H9 (cell line): ENCODE measurements at regions not wholly inside any gene's neighbourhood (a gene's known extent, or its start where the extent isn't known, plus 50 kb on each side); places are given as distances from the start of the nearest gene placed in this dataset.

Experiments used
- DNase-seq: peaks from one replicate; pipeline ENCODE4 v3.0.0-alpha.2; 2017
- H2AFZ ChIP-seq: one replicate; pipeline ENCODE4 v1.6.1; 2013; ENCODE audit warnings: mild to moderate bottlenecking, low read length, control low read depth, moderate library complexity
- H2AK5ac ChIP-seq: 2 replicates; pipeline ENCODE4 v1.6.1; 2013; ENCODE audit warnings: low read length, control low read depth, mixed read lengths; ENCODE audit not compliant: insufficient read length
- H2BK120ac ChIP-seq: one replicate; pipeline ENCODE4 v1.6.1; 2013; ENCODE audit warnings: low read depth, mild to moderate bottlenecking, low read length, control low read depth, inconsistent platforms; ENCODE audit not compliant: poor library complexity, severe bottlenecking
- H2BK12ac ChIP-seq: 2 replicates; pipeline ENCODE4 v1.6.1; 2013; ENCODE audit warnings: low read length, control low read depth, mixed read lengths, low read depth; ENCODE audit not compliant: insufficient read length
- H2BK15ac ChIP-seq: 2 replicates; pipeline ENCODE4 v1.6.1; 2013; ENCODE audit warnings: low read depth, low read length, control low read depth
- H2BK20ac ChIP-seq: one replicate; pipeline ENCODE4 v1.6.1; 2013; ENCODE audit warnings: low read depth, mild to moderate bottlenecking, low read length, control low read depth, inconsistent platforms; ENCODE audit not compliant: poor library complexity, severe bottlenecking
- H2BK5ac ChIP-seq: 2 replicates; pipeline ENCODE4 v1.6.1; 2013; ENCODE audit warnings: low read length, control low read depth, mixed read lengths; ENCODE audit not compliant: insufficient read length
- H3K14ac ChIP-seq: 2 replicates; pipeline ENCODE4 v1.6.1; 2013; ENCODE audit warnings: low read length, control low read depth; ENCODE audit not compliant: insufficient read depth
- H3K18ac ChIP-seq: 2 replicates; pipeline ENCODE4 v1.6.1; 2013; ENCODE audit warnings: low read depth, mild to moderate bottlenecking, mixed read lengths, low read length, control low read depth; ENCODE audit not compliant: insufficient read length
- H3K23ac ChIP-seq: 2 replicates; pipeline ENCODE4 v1.6.1; 2013; ENCODE audit warnings: low read length, control low read depth, mixed read lengths, low read depth; ENCODE audit not compliant: insufficient read length
- H3K23me2 ChIP-seq: 2 replicates; pipeline ENCODE4 v1.6.1; 2013; ENCODE audit warnings: low read depth, mild to moderate bottlenecking, mixed read lengths, low read length, control low read depth; ENCODE audit not compliant: insufficient read length, poor library complexity, severe bottlenecking
- H3K27ac ChIP-seq: 2 replicates; pipeline ENCODE4 v1.5.1; 2013; ENCODE audit warnings: low read length, control low read depth, mixed read lengths, low read depth; ENCODE audit not compliant: insufficient read length
- H3K27me3 ChIP-seq: 2 replicates; pipeline ENCODE4 v1.6.1; 2013; ENCODE audit warnings: low read length, control low read depth, inconsistent platforms; ENCODE audit not compliant: insufficient read depth
- H3K4ac ChIP-seq: 2 replicates; pipeline ENCODE4 v1.6.1; 2013; ENCODE audit warnings: low read depth, mild to moderate bottlenecking, control low read depth, inconsistent platforms, low read length, moderate library complexity
- H3K4me1 ChIP-seq: 2 replicates; pipeline ENCODE4 v1.6.1; 2013; ENCODE audit warnings: low read length, control low read depth, inconsistent platforms; ENCODE audit not compliant: insufficient read depth
- H3K4me2 ChIP-seq: 2 replicates; pipeline ENCODE4 v1.6.1; 2013; ENCODE audit warnings: low read length, control low read depth, mixed read lengths; ENCODE audit not compliant: insufficient read length, insufficient read depth
- H3K56ac ChIP-seq: 2 replicates; pipeline ENCODE4 v1.6.1; 2013; ENCODE audit warnings: low read depth, mild to moderate bottlenecking, mixed read lengths, low read length, control low read depth; ENCODE audit not compliant: insufficient read length
- H3K79me1 ChIP-seq: 2 replicates; pipeline ENCODE4 v1.6.1; 2013; ENCODE audit warnings: low read depth, mild to moderate bottlenecking, moderate library complexity, low read length, control low read depth, inconsistent platforms; ENCODE audit not compliant: insufficient read depth, poor library complexity, severe bottlenecking
- H3K79me2 ChIP-seq: 2 replicates; pipeline ENCODE4 v1.6.1; 2013; ENCODE audit warnings: low read length, control low read depth, inconsistent platforms; ENCODE audit not compliant: insufficient read depth
- H3K9ac ChIP-seq: 2 replicates; pipeline ENCODE4 v1.6.1; 2013; ENCODE audit warnings: low read length, control low read depth, mixed read lengths; ENCODE audit not compliant: insufficient read length; ENCODE audit errors: extremely low read depth
- H3K9me3 ChIP-seq: one replicate; pipeline ENCODE4 v1.6.1; 2013; ENCODE audit warnings: low read depth, low read length, inconsistent platforms; ENCODE audit not compliant: control insufficient read depth
- H3T11ph ChIP-seq: one replicate; pipeline ENCODE4 v1.6.1; 2013; ENCODE audit warnings: mild to moderate bottlenecking, low read length, control low read depth, inconsistent platforms
- H4K20me1 ChIP-seq: one replicate; pipeline ENCODE4 v1.6.1; 2013; ENCODE audit not compliant: control insufficient read depth, insufficient read length, insufficient read depth
- H4K5ac ChIP-seq: 2 replicates; pipeline ENCODE4 v1.6.1; 2013; ENCODE audit warnings: low read depth, mild to moderate bottlenecking, mixed read lengths, low read length, control low read depth; ENCODE audit not compliant: insufficient read length
- H4K8ac ChIP-seq: replicated peaks from 2 replicates; pipeline ENCODE4 v1.6.1; 2013; ENCODE audit warnings: low read length, control low read depth, mixed read lengths, low read depth; ENCODE audit not compliant: insufficient read length
- H4K91ac ChIP-seq: 2 replicates; pipeline ENCODE4 v1.6.1; 2013; ENCODE audit warnings: low read depth, mild to moderate bottlenecking, moderate library complexity, mixed read lengths, low read length, control low read depth; ENCODE audit not compliant: insufficient read length
- H3K27ac Mint-ChIP-seq, 3 experiments: 2 replicates in 2 of 3; 3 replicates in 1 of 3; pipeline ENCODE4 v1.8.0; 2020 to 2021; ENCODE audit warnings: mixed read lengths in 3 of 3, mild to moderate bottlenecking in 1 of 3, moderate library complexity in 1 of 3
- H3K27me3 Mint-ChIP-seq: 2 replicates; pipeline ENCODE4 v1.8.0; 2021; ENCODE audit warnings: low read depth, mild to moderate bottlenecking, moderate library complexity, mixed read lengths
- H3K36me3 Mint-ChIP-seq, 3 experiments: 2 replicates in 2 of 3; 3 replicates in 1 of 3; pipeline ENCODE4 v1.8.0; 2020 to 2021; ENCODE audit warnings: low read depth in 3 of 3, mixed read lengths in 3 of 3; ENCODE audit not compliant: insufficient read depth in 1 of 3
- H3K4me1 Mint-ChIP-seq, 2 experiments: 2 replicates each; pipeline ENCODE4 v1.8.0; 2020; ENCODE audit warnings: mixed read lengths in 2 of 2
- H3K4me3 Mint-ChIP-seq, 2 experiments: 2 replicates in 1 of 2; 3 replicates in 1 of 2; pipeline ENCODE4 v1.8.0; 2020 to 2021; ENCODE audit warnings: mild to moderate bottlenecking in 2 of 2, mixed read lengths in 2 of 2, moderate library complexity in 1 of 2
- H3K9me3 Mint-ChIP-seq, 2 experiments: 2 replicates in 1 of 2; 3 replicates in 1 of 2; pipeline ENCODE4 v1.8.0; 2020; ENCODE audit warnings: mild to moderate bottlenecking in 2 of 2, mixed read lengths in 2 of 2, moderate library complexity in 1 of 2
- WGBS: extraction: QIAGEN DNeasy Blood & Tissue Kit; methylation state at CpG from one replicate; pipeline ENCODE4 v1.1.7; 2013; ENCODE audit warnings: missing lambda C conversion rate, low lambda C conversion rate, mixed read lengths; ENCODE audit not compliant: insufficient read length; ENCODE audit errors: extremely low coverage; 5-methylcytosine and 5-hydroxymethylcytosine counted together
- TF ChIP-seq, protein P1 (sequence below): fragments of 200-600 bp; sonication (generic); conservative IDR thresholded peaks from 3 replicates; pipeline ENCODE4 v1.8.0; 2021; ENCODE audit warnings: antibody characterized with exemption, mild to moderate bottlenecking

DNA sequence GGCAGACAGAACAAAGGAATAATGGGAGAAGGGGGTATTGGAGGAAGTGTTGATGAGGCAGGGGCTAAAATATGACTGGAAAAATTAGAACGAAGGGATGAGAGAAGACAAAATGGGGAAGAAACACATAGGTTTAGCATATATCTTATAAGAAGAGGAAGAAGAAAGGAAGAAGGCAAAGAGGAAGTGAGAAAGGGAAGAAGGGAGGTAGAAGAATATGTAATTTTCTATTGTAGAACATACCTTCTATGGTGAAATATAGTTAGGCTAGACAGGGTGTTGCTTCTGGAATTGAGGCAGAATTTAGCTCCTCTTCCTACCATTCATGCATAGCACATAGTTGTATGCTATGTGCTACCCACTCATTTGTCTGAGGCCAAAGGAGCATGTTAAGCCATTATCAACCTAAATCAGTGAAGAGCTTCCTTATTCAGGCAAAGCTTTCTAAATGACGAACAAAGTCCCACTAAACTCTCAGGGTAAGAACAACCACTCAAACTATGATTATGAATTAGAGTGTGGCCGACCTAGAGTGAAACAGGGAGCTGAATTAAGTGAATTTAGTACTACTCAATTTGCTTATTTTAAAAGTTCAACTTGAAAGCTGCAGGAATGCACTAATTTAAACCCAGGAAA, 180.9 kb upstream of the GALNT5 start:
- Histone ChIP-seq H4K5ac (no peak overlapping the region), H3K14ac (no peak overlapping the region), H3K27me3 (no peaks in the 10 kb centered on the region), H4K8ac (no peak overlapping the region), H3K79me1 (no peaks in the 10 kb centered on the region), H3K79me2 (no peaks in the 10 kb centered on the region), H4K91ac (no peak overlapping the region), H3K56ac (no peak overlapping the region), H3K4me1 (no peaks in the 10 kb centered on the region), H3K9me3 (no peaks in the 10 kb centered on the region), H2BK20ac (no peak overlapping the region), H2AK5ac (no peak overlapping the region), H2BK5ac (no peak overlapping the region), H2AFZ (no peak overlapping the region), H3K4ac (no peak overlapping the region), H3T11ph (no peak overlapping the region), H2BK15ac (no peak overlapping the region), H4K20me1 (no peaks in the 10 kb centered on the region), H3K9ac (no peak overlapping the region), H3K23ac (no peak overlapping the region), H3K4me2 (no peak overlapping the region), H3K23me2 (no peaks in the 10 kb centered on the region), H3K18ac (no peak overlapping the region), H2BK12ac (no peak overlapping the region), H2BK120ac (no peak overlapping the region), H3K27ac (no peak overlapping the region)
- no peaks in the 10 kb centered on the region for H3K27me3 Mint-ChIP-seq
- no CpG with 5 or more reads among the region's 3 CpGs for WGBS
- H3K4me3 Mint-ChIP-seq: no peak overlapping the region
- H3K4me1 Mint-ChIP-seq: no peaks in the 10 kb centered on the region
- no peak overlapping the region for H3K27ac Mint-ChIP-seq
- DNase-seq: no peak
- no peaks in the 10 kb centered on the region; a peak in 1 of 5 replicates for H3K9me3 Mint-ChIP-seq
- H3K36me3 Mint-ChIP-seq: no peaks in the 10 kb centered on the region
- TF ChIP-seq, protein P1, sequence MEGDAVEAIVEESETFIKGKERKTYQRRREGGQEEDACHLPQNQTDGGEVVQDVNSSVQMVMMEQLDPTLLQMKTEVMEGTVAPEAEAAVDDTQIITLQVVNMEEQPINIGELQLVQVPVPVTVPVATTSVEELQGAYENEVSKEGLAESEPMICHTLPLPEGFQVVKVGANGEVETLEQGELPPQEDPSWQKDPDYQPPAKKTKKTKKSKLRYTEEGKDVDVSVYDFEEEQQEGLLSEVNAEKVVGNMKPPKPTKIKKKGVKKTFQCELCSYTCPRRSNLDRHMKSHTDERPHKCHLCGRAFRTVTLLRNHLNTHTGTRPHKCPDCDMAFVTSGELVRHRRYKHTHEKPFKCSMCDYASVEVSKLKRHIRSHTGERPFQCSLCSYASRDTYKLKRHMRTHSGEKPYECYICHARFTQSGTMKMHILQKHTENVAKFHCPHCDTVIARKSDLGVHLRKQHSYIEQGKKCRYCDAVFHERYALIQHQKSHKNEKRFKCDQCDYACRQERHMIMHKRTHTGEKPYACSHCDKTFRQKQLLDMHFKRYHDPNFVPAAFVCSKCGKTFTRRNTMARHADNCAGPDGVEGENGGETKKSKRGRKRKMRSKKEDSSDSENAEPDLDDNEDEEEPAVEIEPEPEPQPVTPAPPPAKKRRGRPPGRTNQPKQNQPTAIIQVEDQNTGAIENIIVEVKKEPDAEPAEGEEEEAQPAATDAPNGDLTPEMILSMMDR: no peak
